NCI-H187 (cell line): ENCODE measurements at regions not wholly inside any gene's neighbourhood (a gene's known extent, or its start where the extent isn't known, plus 50 kb on each side); places are given as distances from the start of the nearest gene placed in this dataset.
"Not testable (repeated sequence)": the region's sequence is repeated elsewhere in the genome, so short reads cannot be mapped to it uniquely, and the experiment has no call there.

ENCODE experiments used
- DNase-seq, 2 experiments: peaks; one replicate each; lab custom pipeline; 2025; lab: John Stamatoyannopoulos, UW

- no peak for DNase-seq
These were observed 242.9 kb upstream of the C2CD4B start for GRCh38 chr15:62407962-62408361.

GRCh38 chr15:62409466-62409865 lies 244.4 kb upstream of the C2CD4B start:
- DNase-seq: no peak

GRCh38 chr15:62412686-62413085 lies 247.6 kb upstream of the C2CD4B start:
- DNase-seq: no peak

- DNase-seq: no peak
These were observed 248.1 kb upstream of the C2CD4B start for GRCh38 chr15:62413153-62413552.

GRCh38 chr15:62413786-62414185 lies 248.7 kb upstream of the C2CD4B start:
- no peak for DNase-seq

- DNase-seq: no peak
These were observed 250.4 kb upstream of the C2CD4B start for GRCh38 chr15:62415498-62415897.

GRCh38 chr15:62416526-62416925 lies 251.4 kb upstream of the C2CD4B start:
- no peak for DNase-seq

GRCh38 chr15:62417439-62417838 lies 252.4 kb upstream of the C2CD4B start:
- no peak for DNase-seq

GRCh38 chr15:62418496-62418895 lies 253.4 kb upstream of the C2CD4B start:
- not testable (repeated sequence) for DNase-seq

- DNase-seq: no peak
These were observed 254.1 kb upstream of the C2CD4B start for GRCh38 chr15:62419192-62419591.

GRCh38 chr15:62420371-62420770 lies 255.3 kb upstream of the C2CD4B start:
- DNase-seq: not testable (repeated sequence)

- no peak for DNase-seq
These were observed 256.2 kb upstream of the C2CD4B start for GRCh38 chr15:62421289-62421688.

- DNase-seq: no peak
These were observed 261.4 kb upstream of the C2CD4B start for GRCh38 chr15:62426387-62426956.

- DNase-seq: no peak
These were observed 263.2 kb upstream of the C2CD4B start for GRCh38 chr15:62428259-62428658.

GRCh38 chr15:62428851-62429598 lies 263.9 kb upstream of the C2CD4B start:
- no peak for DNase-seq

GRCh38 chr15:62430056-62430455 lies 265.0 kb upstream of the C2CD4B start:
- no peak for DNase-seq

- no peak for DNase-seq
These were observed 265.5 kb upstream of the C2CD4B start for GRCh38 chr15:62430552-62430951.

- no peak for DNase-seq
These were observed 266.1 kb upstream of the C2CD4B start for GRCh38 chr15:62431008-62431797.

GRCh38 chr15:62431817-62432216 lies 266.7 kb upstream of the C2CD4B start:
- DNase-seq: no peak

GRCh38 chr15:62432702-62433398 lies 267.8 kb upstream of the C2CD4B start:
- no peak for DNase-seq

GRCh38 chr15:62436235-62436634 lies 271.1 kb upstream of the C2CD4B start:
- no peak for DNase-seq

GRCh38 chr15:62437753-62438152 lies 272.7 kb upstream of the C2CD4B start:
- DNase-seq: no peak
